Midbrain (tissue), 1 donor: ENCODE measurements at regions not wholly inside any gene's neighbourhood (a gene's known extent, or its start where the extent isn't known, plus 50 kb on each side); places are given as distances from the start of the nearest gene placed in this dataset.

Experiments
- DNase-seq: peaks from one replicate; lab custom pipeline; 2025; lab: John Stamatoyannopoulos, UW

DNA sequence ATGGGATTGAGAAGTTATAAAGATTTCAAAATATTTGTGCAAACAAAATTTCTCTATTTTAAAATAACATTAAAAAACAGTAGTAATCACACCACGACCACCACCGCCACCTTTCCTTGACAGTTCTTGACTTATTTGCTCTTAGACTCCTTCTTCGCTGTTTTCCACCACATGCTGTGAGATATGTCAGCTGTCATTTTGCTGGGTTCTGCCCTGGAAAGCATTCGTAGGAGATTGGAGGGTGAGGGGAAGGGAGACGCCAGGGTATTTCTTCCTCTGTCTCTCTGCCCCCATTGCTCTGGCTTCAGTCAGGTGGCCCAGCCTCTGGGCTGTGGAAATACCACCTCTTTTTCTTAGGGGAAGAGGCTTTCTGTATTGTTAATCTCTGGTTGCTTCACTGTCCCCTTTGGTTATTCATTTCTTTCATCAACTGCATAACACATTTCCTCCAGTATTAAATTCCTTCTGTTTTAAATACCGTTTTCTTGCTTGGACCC lies 186.2 kb downstream of the NEDD1 start:
- no peak for DNase-seq

GRCh38 chr12:97097734-97098133 lies 190.7 kb downstream of the NEDD1 start:
- DNase-seq, result no peak

- DNase-seq, result no peak
These were observed 202.4 kb downstream of the NEDD1 start for GRCh38 chr12:97109441-97109840.

DNA sequence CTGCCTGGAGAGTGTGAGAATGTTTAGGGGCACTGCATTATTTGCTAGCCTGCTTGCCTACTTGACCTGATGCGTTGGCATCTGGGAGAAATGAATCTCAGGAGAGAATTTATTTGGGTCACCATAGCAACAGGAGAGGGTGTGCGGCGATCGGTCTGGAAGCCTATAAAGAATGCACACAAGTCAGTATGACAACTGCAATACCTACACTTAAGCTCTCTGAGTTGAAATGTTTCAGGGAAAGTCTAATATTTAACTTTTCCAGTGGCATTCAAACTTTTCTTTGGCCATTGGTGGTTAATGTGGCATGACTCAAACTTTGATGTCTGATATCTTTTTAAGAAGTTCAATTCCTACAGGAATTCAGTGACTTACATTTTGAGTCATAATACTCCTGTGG lies 205.1 kb downstream of the NEDD1 start:
- DNase-seq, result no peak

DNA sequence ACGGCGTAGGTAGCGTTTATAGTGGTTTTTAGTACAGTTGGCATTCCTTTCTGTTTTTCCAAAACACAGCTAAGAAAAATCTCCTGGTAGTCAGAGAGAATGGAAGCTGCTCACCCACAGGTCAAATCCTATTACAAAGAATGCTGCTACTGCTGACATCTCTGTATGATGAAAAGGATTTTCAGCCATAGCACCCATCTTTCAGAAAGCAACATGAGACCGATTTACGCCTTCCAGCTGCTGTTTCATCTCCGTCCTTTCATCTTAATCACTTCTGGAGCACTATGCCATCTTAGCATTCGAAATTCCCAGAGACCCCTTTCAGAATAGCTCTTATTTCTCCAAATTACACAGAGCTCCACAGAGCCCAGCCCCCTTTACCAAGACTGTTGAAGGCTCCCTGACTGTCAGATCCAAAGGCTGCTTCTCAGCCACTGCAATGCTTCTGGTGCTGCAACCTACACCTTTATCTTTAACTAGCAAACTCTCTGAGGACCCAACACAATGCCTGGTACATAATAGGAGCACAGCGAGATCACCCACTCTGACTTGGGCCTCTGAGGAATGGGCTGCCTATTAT lies 211.8 kb downstream of the NEDD1 start:
- DNase-seq, result no peak

- DNase-seq, result no peak
These were observed 220.0 kb downstream of the NEDD1 start for GRCh38 chr12:97127061-97127460.

- no peak for DNase-seq
These were observed 224.3 kb downstream of the NEDD1 start for GRCh38 chr12:97131220-97131981.

DNA sequence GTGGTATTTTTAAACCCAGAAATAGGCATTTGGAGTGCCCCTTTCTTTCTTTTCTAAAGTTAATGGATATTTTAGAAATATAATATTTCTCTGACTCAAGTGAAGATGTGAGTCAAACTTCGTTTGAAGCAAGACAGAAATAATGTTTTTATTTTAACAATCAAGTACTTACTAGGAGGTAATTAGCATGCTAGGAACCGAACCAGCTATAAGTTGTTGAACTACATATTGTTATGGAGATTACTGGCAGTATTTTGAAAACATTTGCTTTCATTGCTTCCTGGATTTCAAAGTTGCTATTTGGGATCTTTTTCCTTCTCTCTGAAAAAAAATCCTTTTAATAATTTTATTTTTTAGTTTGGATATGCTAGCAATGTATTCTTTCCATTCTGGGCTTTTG lies 225.2 kb downstream of the NEDD1 start:
- no peak for DNase-seq

DNA sequence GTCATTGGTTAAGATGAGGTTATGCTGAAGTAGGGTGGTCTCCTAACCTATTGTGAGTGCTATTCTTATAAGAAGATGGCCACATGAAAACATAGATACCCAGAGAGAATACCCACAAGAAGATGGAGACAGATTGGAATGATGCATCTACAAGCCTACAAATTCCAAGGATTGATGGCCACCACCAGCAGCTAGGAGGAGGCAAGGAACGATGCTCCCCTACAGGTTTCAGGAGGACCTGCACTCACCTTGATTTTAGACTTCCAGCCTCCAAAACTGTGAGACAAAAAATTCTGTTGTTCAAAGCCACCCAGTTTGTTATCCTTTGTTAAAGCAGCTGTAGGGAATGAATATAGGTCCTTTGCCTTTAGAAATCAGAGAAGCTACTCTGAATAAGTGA lies 227.4 kb downstream of the NEDD1 start:
- DNase-seq, result no peak

DNA sequence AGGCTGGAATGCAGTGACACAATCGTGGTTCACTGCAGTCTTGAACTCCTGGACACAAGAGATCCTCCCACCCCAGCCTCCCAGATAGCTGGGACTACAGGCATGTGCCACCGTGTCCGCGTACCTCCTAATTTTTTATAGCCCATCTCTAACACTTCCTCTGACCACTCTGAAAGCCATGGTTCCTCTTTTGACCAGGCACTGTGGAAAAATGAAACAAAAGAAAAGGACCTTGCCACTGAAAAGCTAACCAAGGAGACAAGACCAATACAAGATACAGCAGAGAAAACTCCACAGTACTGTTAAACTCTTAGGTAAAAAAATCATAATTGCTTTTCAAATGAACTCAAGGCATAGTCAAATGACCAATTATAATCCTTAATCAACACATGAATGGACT lies 233.3 kb downstream of the NEDD1 start:
- no peak for DNase-seq

GRCh38 chr12:97142737-97143410 lies 235.8 kb downstream of the NEDD1 start:
- peak; percentile 14 for DNase-seq

DNA sequence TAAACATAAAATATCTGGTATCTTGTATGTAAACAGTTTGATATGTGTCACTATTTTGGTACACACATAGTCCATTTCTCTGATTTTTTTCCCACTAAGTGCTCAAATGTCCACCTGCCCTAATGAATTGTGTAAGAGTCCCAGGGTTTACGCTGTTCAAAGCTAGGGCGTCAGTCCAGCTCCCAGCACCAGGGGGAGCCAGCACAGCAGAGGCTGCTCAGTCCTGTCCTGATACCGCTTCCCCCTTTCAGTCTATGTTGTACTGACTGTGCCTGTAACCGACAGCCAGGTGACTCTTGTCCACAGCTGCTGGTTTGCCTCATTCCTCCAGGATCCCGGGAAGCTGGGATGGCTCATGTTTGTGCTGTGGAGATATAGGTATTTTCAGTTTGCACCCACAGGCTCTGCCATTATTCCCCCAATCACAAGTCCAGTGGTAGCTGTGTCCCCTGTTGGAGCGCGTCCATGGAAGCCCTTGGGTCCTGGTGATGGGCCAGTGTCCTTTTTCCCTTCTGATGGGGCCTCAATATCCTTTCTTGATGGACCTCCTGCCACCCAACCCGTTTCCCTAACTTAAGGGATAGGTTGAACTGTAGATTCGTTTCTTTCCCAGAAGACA lies 242.0 kb downstream of the NEDD1 start:
- DNase-seq, result peak; percentile 66

GRCh38 chr12:97151481-97151880 lies 244.4 kb downstream of the NEDD1 start:
- no peak for DNase-seq

DNA sequence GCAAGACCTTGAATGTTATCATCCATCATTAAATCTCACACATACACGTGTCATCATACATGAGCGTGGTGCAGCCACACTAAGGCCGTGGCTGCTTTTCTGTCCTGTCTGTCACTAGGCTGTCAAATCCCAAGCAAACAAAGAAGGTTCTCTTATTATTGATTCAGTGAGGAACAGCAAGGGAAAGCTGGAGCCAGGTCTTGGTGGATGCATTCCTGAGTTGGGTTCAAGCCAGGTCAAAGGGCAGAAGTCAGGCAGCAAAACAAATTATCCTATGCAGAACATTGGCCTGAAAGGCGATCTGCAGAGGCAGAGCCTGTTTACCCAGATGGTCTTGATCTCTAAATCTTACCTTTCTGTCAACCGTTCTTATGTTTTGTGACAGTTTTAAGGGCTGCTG lies 252.3 kb downstream of the NEDD1 start:
- no peak for DNase-seq

GRCh38 chr12:97160277-97160676 lies 253.2 kb downstream of the NEDD1 start:
- no peak for DNase-seq

DNA sequence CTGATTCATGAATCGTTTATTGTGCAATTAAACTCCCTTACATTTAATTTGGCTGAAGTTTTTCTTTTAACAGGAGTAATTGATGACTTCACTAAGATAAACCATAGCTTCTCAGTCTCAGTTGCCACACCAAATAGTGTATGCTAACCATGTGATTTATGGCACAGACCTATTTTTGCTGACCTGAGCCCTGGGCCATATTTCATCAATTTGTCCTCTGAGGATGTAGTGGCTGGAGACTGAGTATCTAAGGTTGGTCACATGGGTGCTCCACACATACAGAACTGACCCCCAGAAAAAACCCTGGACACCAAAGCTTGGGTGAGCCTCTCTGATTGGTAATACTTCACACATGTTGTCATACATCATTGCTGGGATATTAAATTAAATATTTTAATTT lies 255.1 kb downstream of the NEDD1 start:
- no peak for DNase-seq

DNA sequence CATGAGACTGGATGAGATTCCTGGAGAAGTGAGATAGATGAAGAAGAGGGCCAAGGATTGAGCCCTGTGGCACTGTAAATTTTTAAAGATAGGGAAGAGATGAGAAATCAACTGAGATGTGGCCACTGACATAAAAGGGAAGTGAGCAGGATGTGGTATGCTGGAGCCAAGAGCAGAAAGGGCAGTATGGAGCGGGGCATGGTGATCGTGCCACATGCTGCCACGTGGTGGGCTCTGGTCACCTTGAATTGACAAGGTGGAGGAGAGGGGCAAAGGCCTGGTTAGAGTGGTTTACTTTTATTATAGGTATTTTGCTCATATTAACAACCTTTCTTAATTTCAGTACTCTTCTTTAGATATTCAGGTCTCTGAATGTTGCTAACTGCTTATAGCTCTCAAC lies 257.9 kb downstream of the NEDD1 start:
- DNase-seq, result no peak

DNA sequence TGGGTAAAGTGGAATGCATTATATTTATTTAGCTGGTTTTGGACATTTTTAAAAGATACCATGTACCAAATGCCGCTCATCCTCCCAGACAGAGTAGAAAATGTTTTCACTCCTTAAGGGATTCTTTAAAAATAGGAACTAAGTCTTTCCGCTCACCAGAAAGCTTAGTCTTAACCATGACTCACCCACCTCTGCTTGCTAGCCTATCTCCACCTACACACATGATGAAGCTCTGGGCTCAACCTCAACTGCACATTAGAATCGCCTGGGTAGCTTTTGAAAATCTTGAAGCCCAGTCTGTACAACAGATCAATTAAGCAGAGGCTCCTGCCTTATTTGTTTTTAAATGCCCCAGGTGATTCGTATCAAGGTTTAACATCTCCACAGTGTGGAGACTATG lies 260.5 kb downstream of the NEDD1 start:
- no peak for DNase-seq

DNA sequence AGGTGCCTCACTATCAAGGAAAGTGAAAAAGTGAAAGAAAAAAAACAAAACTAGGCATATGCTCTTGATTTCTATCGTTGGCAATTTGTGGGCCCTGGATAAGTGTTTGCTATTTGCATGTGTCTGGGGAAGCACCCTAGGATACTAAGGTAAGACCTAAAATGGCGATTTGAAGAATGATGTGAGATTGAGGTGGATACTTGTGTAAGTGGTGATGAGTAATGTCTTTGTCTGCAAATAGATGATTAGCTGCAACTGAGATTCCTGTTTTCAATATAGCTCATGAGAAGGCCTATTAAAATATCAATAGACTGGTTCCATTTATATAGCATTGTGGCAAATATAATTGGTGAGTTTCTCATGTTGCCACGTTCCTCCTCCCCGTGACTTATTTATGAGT lies 261.7 kb downstream of the NEDD1 start:
- DNase-seq, result no peak

- no peak for DNase-seq
These were observed 263.0 kb downstream of the NEDD1 start for GRCh38 chr12:97169889-97170567.

DNA sequence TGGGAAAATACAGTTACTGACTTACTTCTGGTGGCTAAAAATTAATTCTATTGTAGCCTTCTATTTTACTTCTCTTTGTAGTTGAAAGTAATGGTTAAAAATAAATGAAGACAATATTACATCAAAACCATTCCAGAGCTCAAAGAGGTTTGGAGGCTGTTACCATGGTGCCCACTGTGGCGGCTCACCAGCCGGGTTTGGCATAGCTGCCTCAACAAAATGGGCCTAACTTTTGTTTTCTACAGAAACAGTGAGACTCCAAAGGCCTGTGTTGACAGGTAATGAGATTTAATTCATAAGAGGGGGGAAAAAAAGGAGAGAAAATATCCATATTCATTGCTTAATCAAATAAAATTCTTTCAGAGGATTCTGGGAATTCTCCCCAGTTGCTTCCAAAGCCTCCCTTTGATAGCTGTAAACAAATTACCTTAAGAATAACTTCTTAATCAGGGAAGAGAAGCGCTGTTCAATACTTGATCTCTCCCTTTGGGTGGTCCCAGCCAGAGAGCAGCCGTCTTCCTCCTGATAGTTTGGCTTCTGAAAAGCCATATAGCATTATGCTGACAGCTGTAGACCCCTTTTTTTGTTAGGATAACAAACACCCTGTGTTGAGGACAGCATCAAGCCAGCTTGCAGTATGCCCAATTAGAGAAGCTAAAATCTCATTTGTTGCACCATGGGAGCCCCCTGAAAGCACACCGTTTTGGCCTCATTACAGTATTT lies 266.8 kb downstream of the NEDD1 start:
- no peak for DNase-seq

DNA sequence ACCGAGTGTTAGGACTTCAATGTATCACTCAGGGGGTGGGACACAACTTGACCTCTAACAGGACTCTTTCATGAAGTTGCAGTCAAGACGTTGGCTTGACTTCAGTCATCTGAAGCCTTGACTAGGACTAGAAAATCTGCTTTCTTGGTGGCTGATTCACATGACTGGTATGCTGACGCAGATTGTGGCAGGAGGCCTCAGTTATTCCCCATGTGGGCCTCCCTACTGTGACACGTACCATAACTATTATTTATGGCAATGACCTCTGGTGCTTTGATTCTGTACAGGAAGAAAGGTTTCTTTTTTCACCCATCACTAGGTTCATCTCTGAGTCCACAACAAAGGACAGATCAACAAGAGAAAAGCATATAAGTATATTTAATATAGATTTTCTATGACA lies 270.4 kb downstream of the NEDD1 start:
- no peak for DNase-seq
